K562 (cell line): ENCODE measurements at regions not wholly inside any gene's neighbourhood (a gene's known extent, or its start where the extent isn't known, plus 50 kb on each side); places are given as distances from the start of the nearest gene placed in this dataset.

ENCODE experiments used
- EP400 ChIP-seq: fragments of 450-650 bp; IDR thresholded peaks from 2 replicates; pipeline ENCODE4 v1.6.1; 2017; ENCODE audit warnings: antibody characterized with exemption, mild to moderate bottlenecking, moderate library complexity
- HCFC1 ChIP-seq: IDR thresholded peaks from 2 replicates; pipeline ENCODE4 v1.6.1; 2012; ENCODE audit warnings: low read depth, low read length, improper control_type of control experiment
- NFIC ChIP-seq: fragments of 450-650 bp; IDR thresholded peaks from 2 replicates; pipeline ENCODE4 v1.6.1; 2017; ENCODE audit warnings: mild to moderate bottlenecking, inconsistent platforms
- POLR2A ChIP-seq: fragments of 450-650 bp; conservative IDR thresholded peaks from 2 replicates; pipeline ENCODE4 v1.6.1; 2016
- RFX5 ChIP-seq: IDR thresholded peaks from 2 replicates; pipeline ENCODE4 v1.6.1; 2011; ENCODE audit warnings: low read depth, mild to moderate bottlenecking, improper control_type of control experiment, low read length
- SRF ChIP-seq, 2 experiments: fragments of 250-450, 450-650 bp in 1 of 2; sonication (Bioruptor Pico) in 1 of 2; sonication (generic) in 1 of 2; formaldehyde crosslinking; IDR thresholded peaks; 2 replicates each; pipeline versions ENCODE4 v1.5.0 to v1.5.1; 2020 to 2022; ENCODE audit warnings: mild to moderate bottlenecking in 1 of 2, missing genetic modification reagents in 1 of 2
- ZBTB17 ChIP-seq: fragments of 450-650 bp; formaldehyde crosslinking; IDR thresholded peaks from 2 replicates; pipeline ENCODE4 v1.4.0; 2020; ENCODE audit warnings: mild to moderate bottlenecking
- ZKSCAN8 ChIP-seq: fragments of 200-800 bp; sonication (Bioruptor generic); IDR thresholded peaks from 2 replicates; pipeline ENCODE4 v1.6.1; 2016; ENCODE audit warnings: missing genetic modification characterization, missing compliant biosample characterization
- ZNF3 ChIP-seq: fragments of 250-450 bp; sonication (Bioruptor Pico); IDR thresholded peaks from 2 replicates; pipeline ENCODE4 v1.5.0; 2021; ENCODE audit warnings: mild to moderate bottlenecking, moderate library complexity
- TF ChIP-seq, protein P1 (sequence below), 3 experiments: IDR thresholded peaks in 2 of 3; conservative IDR thresholded peaks in 1 of 3; 2 replicates each; pipeline ENCODE4 v1.5.1; 2011 to 2012; ENCODE audit warnings: low read length in 3 of 3, mild to moderate bottlenecking in 3 of 3, control low read depth in 2 of 3, improper control_type of control experiment in 1 of 3, inconsistent platforms in 1 of 3, low read depth in 1 of 3, mixed read lengths in 1 of 3, moderate library complexity in 1 of 3; ENCODE audit not compliant: insufficient read depth in 2 of 3

DNA sequence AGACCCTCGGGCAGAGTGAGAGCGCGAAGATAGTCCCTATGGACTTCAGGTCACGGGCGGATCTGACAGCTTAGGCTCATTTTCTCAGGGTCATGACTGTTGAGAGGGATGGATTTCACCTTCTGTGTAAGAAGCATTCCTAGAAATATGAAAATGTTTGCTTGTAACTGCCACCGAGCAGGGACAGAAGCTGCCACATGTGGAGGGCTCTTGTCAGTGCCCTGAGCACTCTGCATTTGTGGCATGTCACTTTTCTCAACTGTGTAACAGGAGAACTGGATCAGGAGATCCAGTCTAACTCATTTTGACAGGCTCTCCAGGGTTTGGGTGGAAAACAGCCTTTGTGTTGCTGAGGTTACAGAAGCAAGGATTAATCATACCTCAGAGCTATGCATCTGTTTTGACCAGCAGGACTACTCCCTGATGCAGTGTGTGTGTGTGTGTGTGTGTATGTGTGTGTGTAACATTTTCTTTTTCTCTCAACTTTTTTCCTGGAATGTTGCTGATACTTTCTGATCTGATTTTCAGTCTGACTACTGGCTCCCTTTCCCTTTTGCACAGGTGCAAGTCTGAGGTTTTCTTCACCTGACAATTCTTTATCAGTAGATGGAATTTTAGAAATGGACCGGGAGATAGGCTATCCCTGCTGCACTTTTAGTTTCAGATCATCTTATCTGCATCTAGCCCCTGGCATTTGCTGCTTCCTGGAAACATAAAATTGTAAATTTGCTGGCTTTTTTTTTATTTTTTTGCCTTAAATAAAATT, 183.3 kb downstream of the STK31 start:
- TF ChIP-seq ZBTB17 = no peak
- no peak for TF ChIP-seq EP400
- no peak for TF ChIP-seq SRF (CRISPR knock-in tag; IDR thresholded peaks at IDR 0.05)
- TF ChIP-seq, protein P1, sequence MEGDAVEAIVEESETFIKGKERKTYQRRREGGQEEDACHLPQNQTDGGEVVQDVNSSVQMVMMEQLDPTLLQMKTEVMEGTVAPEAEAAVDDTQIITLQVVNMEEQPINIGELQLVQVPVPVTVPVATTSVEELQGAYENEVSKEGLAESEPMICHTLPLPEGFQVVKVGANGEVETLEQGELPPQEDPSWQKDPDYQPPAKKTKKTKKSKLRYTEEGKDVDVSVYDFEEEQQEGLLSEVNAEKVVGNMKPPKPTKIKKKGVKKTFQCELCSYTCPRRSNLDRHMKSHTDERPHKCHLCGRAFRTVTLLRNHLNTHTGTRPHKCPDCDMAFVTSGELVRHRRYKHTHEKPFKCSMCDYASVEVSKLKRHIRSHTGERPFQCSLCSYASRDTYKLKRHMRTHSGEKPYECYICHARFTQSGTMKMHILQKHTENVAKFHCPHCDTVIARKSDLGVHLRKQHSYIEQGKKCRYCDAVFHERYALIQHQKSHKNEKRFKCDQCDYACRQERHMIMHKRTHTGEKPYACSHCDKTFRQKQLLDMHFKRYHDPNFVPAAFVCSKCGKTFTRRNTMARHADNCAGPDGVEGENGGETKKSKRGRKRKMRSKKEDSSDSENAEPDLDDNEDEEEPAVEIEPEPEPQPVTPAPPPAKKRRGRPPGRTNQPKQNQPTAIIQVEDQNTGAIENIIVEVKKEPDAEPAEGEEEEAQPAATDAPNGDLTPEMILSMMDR (IDR thresholded peaks at IDR 0.05 in 2 of 3, conservative IDR thresholded peaks at IDR 0.05 in 1 of 3; ENCODE audit: insufficient read depth in 2 of 3, low read depth in 1 of 3, low read length in 3 of 3) = no peak
- no peak for TF ChIP-seq RFX5
- no peak for TF ChIP-seq HCFC1
- TF ChIP-seq POLR2A = no peak
- TF ChIP-seq ZNF3 (CRISPR knock-in tag) = no peak
- TF ChIP-seq NFIC = no peak
- TF ChIP-seq ZKSCAN8 (CRISPR knock-in tag) = no peak
